ENCODE measurements at regions not wholly inside any gene's neighbourhood (a gene's known extent, or its start where the extent isn't known, plus 50 kb on each side); places are given as distances from the start of the nearest gene placed in this dataset.

- no peak for TF ChIP-seq CTCF (IDR thresholded peaks at IDR 0.05; ENCODE audit: low read depth, low read length)
- no peak for TF ChIP-seq EZH2phosphoT487 (IDR thresholded peaks at IDR 0.05; ENCODE audit: low read depth)
Observed at GRCh38 chr10:29372920-29373319, 84.0 kb downstream of the LYZL1 start.

Data from OCI-LY3 (cell line).